HL-60 (cell line): ENCODE measurements at regions not wholly inside any gene's neighbourhood (a gene's known extent, or its start where the extent isn't known, plus 50 kb on each side); places are given as distances from the start of the nearest gene placed in this dataset.

Experiments used
- CTCF ChIP-seq: IDR thresholded peaks from one replicate; pipeline ENCODE4 v1.5.1; 2011; ENCODE audit warnings: low read length, control low read depth, inconsistent platforms; ENCODE audit not compliant: insufficient read depth
- REST ChIP-seq: IDR thresholded peaks from 2 replicates; pipeline ENCODE4 v1.6.1; 2012; ENCODE audit warnings: low read depth; ENCODE audit not compliant: insufficient replicate concordance

- TF ChIP-seq CTCF (no peak), REST (no peak)
These were observed 130.9 kb downstream of the RELL1 start for GRCh38 chr4:37555322-37555721.
